ENCODE measurements at regions not wholly inside any gene's neighbourhood (a gene's known extent, or its start where the extent isn't known, plus 50 kb on each side); places are given as distances from the start of the nearest gene placed in this dataset.

DNA sequence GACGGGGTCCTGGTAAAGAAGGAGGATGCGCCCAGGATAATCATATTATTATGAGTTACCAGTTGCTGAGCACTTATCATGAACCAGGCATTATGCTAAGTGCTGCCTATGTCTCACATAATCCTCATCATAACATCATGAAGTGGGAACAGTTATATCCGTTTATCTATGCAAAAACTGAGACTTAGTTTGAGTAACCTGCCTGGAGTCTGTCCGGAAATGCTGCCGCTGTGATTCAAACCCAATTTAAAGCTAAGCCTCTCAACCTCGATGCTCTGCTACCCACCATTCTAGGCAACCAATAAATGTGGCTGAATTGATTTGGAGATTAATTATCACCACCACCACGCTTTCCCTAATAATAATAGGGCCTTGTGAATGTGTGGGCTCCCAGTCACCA, 111.5 kb upstream of the CLMP start:
- Mint-ChIP-seq H3K4me1 (ENCODE audit: low read depth in 2 of 2) (peaks cover 13 to 27% of the 10 kb centered on the region in 2 donors), H3K4me3 (no peak overlapping the region), H3K9me3 (no peaks in the 10 kb centered on the region), H3K27ac (no peak overlapping the region), H3K36me3 (ENCODE audit: insufficient read depth) (peaks cover 3% of the 10 kb centered on the region), H3K27me3 (peaks cover 0 to 17% of the 10 kb centered on the region in 2 donors)
- no peak for DNase-seq
- ATAC-seq (replicated peaks) = no peak

GRCh38 chr11:123305601-123306375, 110.7 kb upstream of the CLMP start:
- ATAC-seq (replicated peaks) (no peak), DNase-seq (no peak)
- Mint-ChIP-seq H3K27me3 (peaks cover 0 to 17% of the 10 kb centered on the region in 2 donors), H3K27ac (no peak overlapping the region), H3K4me3 (no peak overlapping the region), H3K4me1 (ENCODE audit: low read depth in 2 of 2) (peaks cover 13 to 35% of the 10 kb centered on the region in 2 donors), H3K9me3 (no peaks in the 10 kb centered on the region), H3K36me3 (ENCODE audit: insufficient read depth) (peaks cover 3% of the 10 kb centered on the region)

GRCh38 chr11:123304828-123305466, 109.9 kb upstream of the CLMP start:
- peaks cover 0 to 17% of the 10 kb centered on the region in 2 donors for H3K27me3 Mint-ChIP-seq
- ATAC-seq (replicated peaks) = no peak
- H3K27ac Mint-ChIP-seq = no peak overlapping the region
- no peak for DNase-seq
- peaks cover 13 to 38% of the 10 kb centered on the region in 2 donors for H3K4me1 Mint-ChIP-seq (ENCODE audit: low read depth in 2 of 2)
- H3K4me3 Mint-ChIP-seq = no peak overlapping the region
- H3K36me3 Mint-ChIP-seq (ENCODE audit: insufficient read depth) = peaks cover 3% of the 10 kb centered on the region
- H3K9me3 Mint-ChIP-seq = no peaks in the 10 kb centered on the region

DNA sequence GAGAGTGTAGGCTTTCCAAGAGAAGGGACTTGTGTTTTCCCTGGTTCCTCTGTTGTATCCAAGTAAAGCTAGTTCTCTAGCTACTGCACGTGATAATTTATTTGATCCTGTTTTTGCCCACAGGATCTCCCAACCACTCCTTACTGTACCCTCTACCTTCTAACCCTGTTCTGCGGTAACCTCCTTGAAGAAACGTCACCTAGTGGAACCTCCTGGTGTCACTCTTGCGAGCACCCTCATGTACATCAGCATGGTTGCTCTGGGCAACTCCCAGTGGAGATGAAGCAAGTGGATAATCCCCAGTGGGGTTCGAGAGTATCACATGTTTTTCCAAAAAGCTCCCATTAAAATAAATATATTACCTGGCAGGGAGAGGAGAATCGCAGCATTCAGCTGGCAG, 108.9 kb upstream of the CLMP start:
- H3K27me3 Mint-ChIP-seq = peaks cover 0 to 17% of the 10 kb centered on the region in 2 donors
- peaks cover 13 to 38% of the 10 kb centered on the region in 2 donors for H3K4me1 Mint-ChIP-seq (ENCODE audit: low read depth in 2 of 2)

DNA sequence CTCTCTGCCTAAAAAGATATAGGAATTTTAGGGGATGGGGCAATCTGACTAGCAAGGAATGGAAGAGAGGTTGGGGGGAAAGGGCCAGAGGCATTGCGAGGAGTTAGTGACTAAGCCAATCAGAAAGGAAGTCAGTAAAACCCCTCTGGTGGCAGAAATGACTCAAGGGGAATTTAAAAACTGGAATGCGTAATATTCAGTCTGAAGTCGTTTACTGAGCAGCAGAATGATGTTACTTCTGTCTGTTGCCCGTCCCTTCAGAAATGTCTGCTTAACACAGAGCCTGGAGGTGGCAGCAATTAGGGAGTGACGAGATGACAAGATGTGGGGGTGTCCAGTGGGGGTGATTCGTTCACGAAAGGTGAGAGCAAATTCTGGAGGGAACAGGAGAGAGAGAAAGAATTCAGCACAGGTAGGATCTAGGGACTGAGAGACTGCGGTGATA, 107.7 kb upstream of the CLMP start:
- H3K9me3 Mint-ChIP-seq = no peaks in the 10 kb centered on the region
- H3K4me3 Mint-ChIP-seq = peak overlapping the region; percentile 7 to 65
- H3K36me3 Mint-ChIP-seq (ENCODE audit: insufficient read depth) = peaks cover 3% of the 10 kb centered on the region
- ATAC-seq (replicated peaks) = peak; percentile 6
- H3K27me3 Mint-ChIP-seq = peaks cover 0 to 17% of the 10 kb centered on the region in 2 donors
- H3K4me1 Mint-ChIP-seq (ENCODE audit: low read depth in 2 of 2) = peaks cover 13 to 38% of the 10 kb centered on the region in 2 donors
- no peak for DNase-seq
- H3K27ac Mint-ChIP-seq = no peak overlapping the region

More for the DNA sequence above, 108.9 kb upstream of the CLMP start:
- ATAC-seq (replicated peaks) = no peak
- Mint-ChIP-seq H3K9me3 (no peaks in the 10 kb centered on the region), H3K36me3 (ENCODE audit: insufficient read depth) (peaks cover 3% of the 10 kb centered on the region), H3K4me3 (peak overlapping the region in 1 of 2 donors; percentile 15), H3K27ac (peak overlapping the region in 1 of 2 donors; percentile 46)
- DNase-seq = no peak

DNA sequence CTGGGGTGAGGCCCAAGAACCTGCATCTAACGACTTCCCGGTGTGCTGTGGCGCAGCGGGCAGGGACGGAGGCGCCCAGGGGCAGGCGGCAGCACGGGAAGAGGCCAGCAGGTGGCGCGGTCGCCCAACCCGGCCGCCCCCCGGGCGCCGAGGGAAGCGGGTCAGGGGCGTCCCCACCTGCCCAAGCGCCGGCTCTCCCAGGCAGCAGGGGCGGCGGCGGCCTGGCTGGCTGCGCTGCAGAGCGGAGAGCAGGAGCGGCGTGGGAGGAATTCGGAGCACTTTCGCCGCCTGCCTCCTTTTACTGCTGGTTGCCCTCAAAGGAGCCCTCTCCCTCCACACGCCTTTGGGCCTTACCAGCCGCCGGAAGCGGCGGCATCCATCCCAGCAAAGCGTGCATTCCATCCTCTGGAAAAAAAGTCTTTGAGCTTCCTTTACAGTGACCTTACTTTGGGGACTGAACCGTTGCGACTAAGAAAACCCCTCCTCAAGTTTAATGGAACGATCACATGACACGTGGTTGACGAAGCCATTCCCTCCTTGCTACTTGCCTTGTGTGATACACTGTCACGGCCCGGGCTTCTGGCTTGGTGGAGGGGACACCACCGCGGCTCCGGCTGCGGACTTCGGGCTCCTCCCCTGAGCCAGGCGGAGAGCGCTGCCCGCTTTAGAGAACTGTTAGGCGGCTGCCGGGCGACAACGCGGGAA, 106.8 kb upstream of the CLMP start:
- H3K4me1 Mint-ChIP-seq (ENCODE audit: low read depth in 2 of 2) = peaks cover 13 to 38% of the 10 kb centered on the region in 2 donors
- DNase-seq (peak; percentile 58 to 66 (median 60)), ATAC-seq (replicated peaks) (peak; percentile 80)
- peak overlapping the region; percentile 65 to 76 for H3K4me3 Mint-ChIP-seq
- H3K27me3 Mint-ChIP-seq = peaks cover 0 to 17% of the 10 kb centered on the region in 2 donors
- peaks cover 3% of the 10 kb centered on the region for H3K36me3 Mint-ChIP-seq (ENCODE audit: insufficient read depth)
- no peaks in the 10 kb centered on the region for H3K9me3 Mint-ChIP-seq
- peak overlapping the region; percentile 0 to 75 for H3K27ac Mint-ChIP-seq

DNA sequence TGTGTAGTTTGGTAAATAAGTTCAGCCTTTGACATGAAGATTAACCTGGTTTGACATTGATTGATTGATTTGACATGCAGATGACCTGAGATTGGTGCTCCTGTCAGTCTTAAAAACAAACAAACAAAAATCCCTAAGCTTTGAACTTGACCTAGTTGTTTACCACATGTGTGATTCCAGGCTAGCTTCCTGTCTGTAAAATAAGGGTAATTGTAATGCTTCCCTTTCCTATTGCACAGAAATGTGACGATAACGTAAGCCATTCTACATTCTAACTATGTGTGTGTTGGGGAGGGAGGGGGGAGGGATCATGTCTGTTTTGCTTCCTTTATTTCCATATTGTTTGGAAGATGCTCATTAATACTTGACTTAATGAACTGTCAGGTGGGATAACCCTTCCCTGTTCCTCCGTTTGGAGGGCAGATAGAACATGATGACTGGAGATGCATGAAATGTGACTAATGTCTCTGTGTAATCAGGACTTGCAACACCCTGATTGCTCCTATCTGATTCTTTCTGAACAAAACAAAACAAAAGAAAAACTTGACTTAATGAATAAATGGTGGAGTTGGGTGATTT, 106.1 kb upstream of the CLMP start:
- peak; percentile 62 for ATAC-seq (replicated peaks)
- DNase-seq = no peak
- Mint-ChIP-seq H3K4me1 (ENCODE audit: low read depth in 2 of 2) (peaks cover 13 to 38% of the 10 kb centered on the region in 2 donors), H3K27ac (peak overlapping the region; percentile 0 to 75), H3K27me3 (peaks cover 0 to 17% of the 10 kb centered on the region in 2 donors), H3K4me3 (peak overlapping the region; percentile 65 to 76), H3K36me3 (ENCODE audit: insufficient read depth) (peaks cover 3% of the 10 kb centered on the region), H3K9me3 (no peaks in the 10 kb centered on the region)

GRCh38 chr11:123299721-123300120, 104.7 kb upstream of the CLMP start:
- Mint-ChIP-seq H3K4me1 (ENCODE audit: low read depth in 2 of 2) (peaks cover 13 to 34% of the 10 kb centered on the region in 2 donors), H3K27me3 (peaks cover 0 to 17% of the 10 kb centered on the region in 2 donors), H3K4me3 (no peak overlapping the region), H3K27ac (no peak overlapping the region), H3K9me3 (no peaks in the 10 kb centered on the region), H3K36me3 (ENCODE audit: insufficient read depth) (peaks cover 3% of the 10 kb centered on the region)
- ATAC-seq (replicated peaks) = no peak
- DNase-seq = no peak

DNA sequence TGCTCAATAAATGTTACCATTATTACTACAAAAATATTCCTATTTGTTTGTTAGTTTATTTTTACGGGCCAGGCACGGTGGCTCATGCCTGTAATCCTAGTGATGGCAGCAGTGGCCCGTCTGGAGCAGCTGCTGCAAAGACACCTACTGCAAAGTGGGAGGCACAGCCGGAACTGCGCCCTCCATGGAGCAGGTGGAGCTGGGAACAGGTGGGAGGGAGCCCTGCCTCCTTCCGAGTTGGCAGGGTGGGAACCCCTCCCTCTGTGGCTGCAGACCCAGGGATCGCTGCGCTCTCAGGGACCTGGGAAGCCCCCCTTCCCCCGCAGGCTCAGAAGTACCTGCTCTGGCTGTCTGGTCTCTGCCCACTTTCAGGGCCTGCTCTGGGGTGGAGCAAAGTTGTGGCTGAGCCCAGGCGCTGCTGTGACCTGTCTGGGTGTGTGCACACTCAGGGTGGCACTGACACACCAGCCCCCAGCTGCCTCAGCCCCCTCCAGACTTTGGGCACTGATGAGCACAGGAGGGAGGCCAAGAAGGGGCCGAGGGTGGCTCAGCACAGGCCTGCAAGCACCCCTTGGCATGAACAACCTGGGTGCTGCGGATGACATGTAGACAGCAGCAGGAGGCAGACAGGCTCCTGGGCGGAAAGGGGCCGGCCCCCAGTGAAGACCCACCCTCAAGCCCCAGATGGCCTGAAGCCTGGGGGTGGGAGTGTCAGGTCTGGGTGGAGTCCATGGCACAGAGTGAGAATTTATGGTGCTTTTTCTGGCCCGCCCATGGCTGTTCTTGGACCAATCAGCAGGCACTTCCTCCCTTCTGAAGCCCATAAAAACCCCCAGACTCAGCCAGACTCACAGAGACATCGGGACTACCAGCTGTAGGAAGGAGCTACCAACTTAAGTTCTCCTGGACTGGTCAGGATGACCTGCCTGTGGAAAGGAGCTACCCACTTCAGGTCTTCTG, 103.7 kb upstream of the CLMP start:
- Mint-ChIP-seq H3K4me1 (ENCODE audit: low read depth in 2 of 2) (peaks cover 13 to 28% of the 10 kb centered on the region in 2 donors), H3K27me3 (peaks cover 0 to 9% of the 10 kb centered on the region in 2 donors), H3K36me3 (ENCODE audit: insufficient read depth) (peaks cover 3% of the 10 kb centered on the region), H3K4me3 (no peak overlapping the region), H3K27ac (no peak overlapping the region), H3K9me3 (no peaks in the 10 kb centered on the region)
- ATAC-seq (replicated peaks) (no peak), DNase-seq (no peak)

GRCh38 chr11:123292647-123293046, 97.6 kb upstream of the CLMP start:
- H3K4me3 Mint-ChIP-seq = no peak overlapping the region
- no peaks in the 10 kb centered on the region for H3K9me3 Mint-ChIP-seq

DNA sequence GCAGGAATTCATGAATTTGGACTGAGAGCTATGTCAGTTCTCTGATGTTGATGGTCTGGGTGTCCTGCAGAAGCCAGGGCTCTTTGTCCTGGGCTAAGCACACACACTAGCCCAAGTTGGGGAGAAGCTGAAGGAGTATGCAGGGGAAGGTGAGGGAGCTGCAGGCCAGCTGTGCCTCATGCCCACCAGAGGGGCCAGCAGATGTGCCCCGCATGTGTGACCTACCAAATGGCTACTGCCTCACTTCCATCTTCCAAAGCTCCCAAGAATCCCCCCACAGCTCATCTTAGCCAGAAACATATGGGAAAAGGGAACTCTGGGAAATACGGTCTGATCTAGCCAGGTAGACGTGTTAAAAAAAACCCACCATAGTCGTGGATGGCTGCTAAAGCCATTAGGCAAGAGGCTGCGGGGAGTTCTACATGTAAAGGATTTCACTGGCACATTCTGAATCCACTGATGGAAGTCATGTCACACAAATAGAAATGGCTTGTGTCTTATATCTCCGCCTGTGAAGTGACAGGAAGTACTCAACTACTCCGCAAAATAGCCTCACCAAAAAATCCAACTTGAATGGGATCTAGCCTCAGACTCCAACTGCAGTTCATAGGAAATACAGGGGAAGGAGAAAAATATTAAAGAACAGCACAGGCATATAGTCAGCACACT, 96.3 kb upstream of the CLMP start:
- no peaks in the 10 kb centered on the region for H3K9me3 Mint-ChIP-seq
- H3K4me3 Mint-ChIP-seq = no peak overlapping the region
- DNase-seq (no peak), ATAC-seq (replicated peaks) (no peak)
- H3K4me1 Mint-ChIP-seq (ENCODE audit: low read depth in 2 of 2) = no peaks in the 10 kb centered on the region
- peaks cover 10 to 25% of the 10 kb centered on the region in 2 donors for H3K27me3 Mint-ChIP-seq
- no peaks in the 10 kb centered on the region for H3K36me3 Mint-ChIP-seq (ENCODE audit: insufficient read depth)
- H3K27ac Mint-ChIP-seq = no peak overlapping the region

More at GRCh38 chr11:123292647-123293046, 97.6 kb upstream of the CLMP start:
- Mint-ChIP-seq H3K27me3 (peaks cover 10 to 25% of the 10 kb centered on the region in 2 donors), H3K27ac (no peak overlapping the region), H3K36me3 (ENCODE audit: insufficient read depth) (no peaks in the 10 kb centered on the region), H3K4me1 (ENCODE audit: low read depth in 2 of 2) (no peaks in the 10 kb centered on the region)
- DNase-seq (no peak), ATAC-seq (replicated peaks) (no peak)

DNA sequence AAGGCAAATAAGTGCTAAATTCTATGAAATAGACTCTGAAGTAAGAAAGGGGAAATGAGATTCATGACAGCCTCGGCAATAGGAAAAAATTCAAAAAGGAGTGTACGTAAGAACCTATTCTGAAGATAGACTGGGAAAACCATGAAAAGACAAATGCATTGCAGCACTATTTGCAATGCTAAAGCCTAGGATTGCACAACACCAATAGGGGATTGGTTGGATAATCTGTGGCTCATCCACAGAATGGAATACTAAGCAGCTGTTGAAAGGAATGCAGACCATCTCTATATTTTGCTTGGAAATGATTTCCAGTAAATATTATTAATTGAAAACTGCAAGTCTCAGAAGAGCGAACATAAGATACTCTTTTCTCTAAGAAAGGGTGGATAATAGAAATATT, 91.7 kb upstream of the CLMP start:
- no peaks in the 10 kb centered on the region for H3K36me3 Mint-ChIP-seq (ENCODE audit: insufficient read depth)
- no peak overlapping the region for H3K4me3 Mint-ChIP-seq
- DNase-seq (no peak), ATAC-seq (replicated peaks) (no peak)
- no peaks in the 10 kb centered on the region for H3K4me1 Mint-ChIP-seq (ENCODE audit: low read depth in 2 of 2)
- H3K9me3 Mint-ChIP-seq = no peaks in the 10 kb centered on the region
- no peak overlapping the region for H3K27ac Mint-ChIP-seq
- H3K27me3 Mint-ChIP-seq = peaks cover 41 to 44% of the 10 kb centered on the region in 2 donors

All from effector memory CD8-positive, alpha-beta T cell (primary cell).